GM23338 (cell line): ENCODE measurements at regions not wholly inside any gene's neighbourhood (a gene's known extent, or its start where the extent isn't known, plus 50 kb on each side); places are given as distances from the start of the nearest gene placed in this dataset.
A peak's percentile ranks its signal among the peaks of the same experiment; 100 is the strongest.

Experiments used
- ATAC-seq: fragments of 200-7000 bp; cut with Tn5 transposase; 3 replicates; pipeline ENCODE4 v1.9.1; 2020
- DNase-seq: peaks from one replicate; pipeline ENCODE4 v3.0.0-alpha.2; 2015; ENCODE audit warnings: low spot score
- H2AFZ ChIP-seq: fragments of 200-600 bp; sonication (generic); 2 replicates; pipeline ENCODE4 v1.8.0; 2016; ENCODE audit warnings: antibody characterized with exemption, mild to moderate bottlenecking, moderate library complexity
- H3F3A ChIP-seq: fragments of 200-600 bp; sonication (generic); replicated peaks from 2 replicates; pipeline ENCODE4 v1.8.0; 2017; ENCODE audit warnings: antibody characterized with exemption, mixed run types, low read depth
- H3K27ac ChIP-seq: fragments of 200-600 bp; sonication (generic); 2 replicates; pipeline ENCODE4 v1.6.1; 2016; ENCODE audit warnings: low read depth
- H3K27me3 ChIP-seq: fragments of 200-600 bp; sonication (generic); 2 replicates; pipeline ENCODE4 v1.8.0; 2016; ENCODE audit warnings: mild to moderate bottlenecking, mixed run types, moderate library complexity; ENCODE audit not compliant: insufficient read depth
- H3K36me3 ChIP-seq: fragments of 200-600 bp; sonication (generic); 2 replicates; pipeline ENCODE4 v1.8.0; 2016; ENCODE audit warnings: mild to moderate bottlenecking; ENCODE audit not compliant: insufficient read depth
- H3K4me1 ChIP-seq: fragments of 200-600 bp; sonication (generic); 2 replicates; pipeline ENCODE4 v1.8.0; 2016; ENCODE audit warnings: mild to moderate bottlenecking, moderate library complexity; ENCODE audit not compliant: insufficient read depth
- H3K4me2 ChIP-seq: fragments of 200-600 bp; sonication (generic); 2 replicates; pipeline ENCODE4 v1.7.1; 2017; ENCODE audit warnings: mixed run types
- H3K4me3 ChIP-seq: fragments of 200-600 bp; sonication (generic); 2 replicates; pipeline ENCODE4 v1.6.1; 2016; ENCODE audit warnings: mixed run types
- H3K79me2 ChIP-seq: fragments of 200-600 bp; sonication (generic); replicated peaks from 2 replicates; pipeline ENCODE4 v1.8.0; 2017; ENCODE audit warnings: mild to moderate bottlenecking; ENCODE audit not compliant: insufficient read depth
- H3K9me2 ChIP-seq: fragments of 200-600 bp; sonication (generic); 2 replicates; pipeline ENCODE4 v1.8.0; 2017; ENCODE audit not compliant: insufficient read depth
- H4K20me1 ChIP-seq: fragments of 200-600 bp; sonication (generic); replicated peaks from 2 replicates; pipeline ENCODE4 v1.8.0; 2017; ENCODE audit warnings: mild to moderate bottlenecking; ENCODE audit not compliant: insufficient read depth
- H3K27ac Mint-ChIP-seq: 2 replicates; pipeline ENCODE4 v1.8.0; 2020; ENCODE audit warnings: inconsistent platforms, mild to moderate bottlenecking, moderate library complexity, mixed read lengths
- H3K27me3 Mint-ChIP-seq: 3 replicates; pipeline ENCODE4 v1.8.0; 2022; ENCODE audit warnings: low read depth, mild to moderate bottlenecking, moderate library complexity, mixed read lengths, inconsistent platforms; ENCODE audit not compliant: insufficient read depth, poor library complexity
- H3K36me3 Mint-ChIP-seq: 3 replicates; pipeline ENCODE4 v1.8.0; 2021; ENCODE audit warnings: low read depth, mild to moderate bottlenecking, inconsistent platforms, moderate library complexity, mixed read lengths
- H3K4me1 Mint-ChIP-seq: 3 replicates; pipeline ENCODE4 v1.8.0; 2020; ENCODE audit warnings: mild to moderate bottlenecking, inconsistent platforms, mixed read lengths
- H3K4me3 Mint-ChIP-seq: 3 replicates; pipeline ENCODE4 v1.8.0; 2021; ENCODE audit warnings: moderate library complexity, mild to moderate bottlenecking, inconsistent platforms, mixed read lengths
- H3K9me3 Mint-ChIP-seq: 3 replicates; pipeline ENCODE4 v1.8.0; 2020; ENCODE audit warnings: moderate library complexity, mild to moderate bottlenecking, inconsistent platforms, mixed read lengths
- CREB1 ChIP-seq: fragments of 250-450 bp; sonication (Bioruptor Pico); IDR thresholded peaks from 2 replicates; pipeline ENCODE4 v1.5.0; 2020; ENCODE audit warnings: low read depth, mild to moderate bottlenecking, moderate library complexity
- CTCF ChIP-seq, 2 experiments: fragments of 200-600 bp in 1 of 2; sonication (generic) in 1 of 2; conservative IDR thresholded peaks; 2 replicates each; pipeline versions ENCODE4 v1.5.1 to v1.6.1; 2016 to 2017; ENCODE audit warnings: antibody characterized with exemption in 2 of 2, low read depth in 2 of 2, mild to moderate bottlenecking in 2 of 2, moderate library complexity in 1 of 2
- JUNB ChIP-seq: IDR thresholded peaks from one replicate; pipeline ENCODE4 v1.6.1; 2016; ENCODE audit warnings: antibody characterized with exemption; ENCODE audit not compliant: unreplicated experiment
- NANOG ChIP-seq: IDR thresholded peaks from 2 replicates; pipeline ENCODE4 v1.6.1; 2016; ENCODE audit warnings: antibody characterized with exemption, borderline replicate concordance
- REST ChIP-seq: IDR thresholded peaks from one replicate; pipeline ENCODE4 v1.6.1; 2018; ENCODE audit warnings: antibody characterized with exemption; ENCODE audit not compliant: unreplicated experiment
- STAT1 ChIP-seq: IDR thresholded peaks from one replicate; pipeline ENCODE4 v1.6.1; 2016; ENCODE audit warnings: antibody characterized with exemption; ENCODE audit not compliant: unreplicated experiment
- ZNF114 ChIP-seq: fragments of 250-450 bp; sonication (Bioruptor Pico); IDR thresholded peaks from 2 replicates; pipeline ENCODE4 v1.5.0; 2020; ENCODE audit warnings: mild to moderate bottlenecking, moderate library complexity
- ZNF331 ChIP-seq: fragments of 250-450 bp; sonication (Bioruptor Pico); IDR thresholded peaks from 2 replicates; pipeline ENCODE4 v1.5.0; 2020; ENCODE audit warnings: low read depth, mild to moderate bottlenecking, moderate library complexity

GRCh38 chr12:60078026-60078425 is 482.2 kb downstream of the SLC16A7 start (continued):
- TF ChIP-seq CTCF (conservative IDR thresholded peaks at IDR 0.05; ENCODE audit: low read depth in 2 of 2) (no peak), JUNB (no peak), ZNF114 (no peak)

- no peaks in the 10 kb centered on the region for H3F3A ChIP-seq
- peak overlapping the region; percentile 64 for H3K27ac ChIP-seq
- no peaks in the 10 kb centered on the region for H3K9me2 ChIP-seq
- no peaks in the 10 kb centered on the region; the same call in 1 of the 2 replicates for H3K4me1 ChIP-seq
- no peaks in the 10 kb centered on the region for H4K20me1 ChIP-seq
- peaks cover 10% of the 10 kb centered on the region; the same call in 2 of the 3 replicates for H3K9me3 Mint-ChIP-seq
- no peak overlapping the region for H3K4me2 ChIP-seq
- no peak overlapping the region for H2AFZ ChIP-seq
- no peak overlapping the region for H3K4me3 Mint-ChIP-seq
- H3K27ac Mint-ChIP-seq: no peak overlapping the region
- peaks cover 9% of the 10 kb centered on the region; the same call in 2 of the 3 replicates for H3K4me1 Mint-ChIP-seq
- DNase-seq (peak; percentile 63), ATAC-seq (no peak)
- H3K36me3 Mint-ChIP-seq: peaks cover 2% of the 10 kb centered on the region; the same call in 2 of the 3 replicates
- no peaks in the 10 kb centered on the region for H3K36me3 ChIP-seq
- H3K27me3 ChIP-seq: no peaks in the 10 kb centered on the region
- H3K4me3 ChIP-seq: no peak overlapping the region
- H3K27me3 Mint-ChIP-seq: no peaks in the 10 kb centered on the region
- TF ChIP-seq REST (no peak), ZNF114 (no peak), STAT1 (no peak), CTCF (conservative IDR thresholded peaks at IDR 0.05; ENCODE audit: low read depth in 2 of 2) (no peak)
- no peaks in the 10 kb centered on the region for H3K79me2 ChIP-seq
These were observed 497.6 kb downstream of the SLC16A7 start for GRCh38 chr12:60093428-60093827.

- Mint-ChIP-seq H3K27me3 (no peaks in the 10 kb centered on the region), H3K9me3 (peaks cover 15% of the 10 kb centered on the region), H3K4me3 (no peak overlapping the region), H3K36me3 (peaks cover 7% of the 10 kb centered on the region; the same call in 2 of the 3 replicates), H3K27ac (no peak overlapping the region), H3K4me1 (peaks cover 9% of the 10 kb centered on the region; the same call in 2 of the 3 replicates)
- Histone ChIP-seq H3K27me3 (no peaks in the 10 kb centered on the region), H3K9me2 (no peaks in the 10 kb centered on the region), H3F3A (no peaks in the 10 kb centered on the region), H2AFZ (no peak overlapping the region), H3K36me3 (peaks cover 6% of the 10 kb centered on the region; the same call in 1 of the 2 replicates), H3K27ac (no peak overlapping the region), H3K4me3 (no peak overlapping the region), H3K4me2 (no peak overlapping the region), H3K79me2 (no peaks in the 10 kb centered on the region), H3K4me1 (no peaks in the 10 kb centered on the region; the same call in 1 of the 2 replicates), H4K20me1 (no peaks in the 10 kb centered on the region)
- ATAC-seq: no peak
- DNase-seq: no peak
- TF ChIP-seq ZNF331 (CRISPR knock-in tag) (no peak), CREB1 (CRISPR knock-in tag) (no peak), REST (no peak), NANOG (no peak)
These were observed 498.6 kb downstream of the SLC16A7 start for GRCh38 chr12:60094436-60094835.
